GM21619 (cell line): ENCODE measurements at regions not wholly inside any gene's neighbourhood (a gene's known extent, or its start where the extent isn't known, plus 50 kb on each side); places are given as distances from the start of the nearest gene placed in this dataset.

Source experiments
- ATAC-seq: cut with Tn5 transposase; IDR thresholded peaks from one replicate; pipeline ENCODE4 v1.9.1; 2021; ENCODE audit not compliant: unreplicated experiment

DNA sequence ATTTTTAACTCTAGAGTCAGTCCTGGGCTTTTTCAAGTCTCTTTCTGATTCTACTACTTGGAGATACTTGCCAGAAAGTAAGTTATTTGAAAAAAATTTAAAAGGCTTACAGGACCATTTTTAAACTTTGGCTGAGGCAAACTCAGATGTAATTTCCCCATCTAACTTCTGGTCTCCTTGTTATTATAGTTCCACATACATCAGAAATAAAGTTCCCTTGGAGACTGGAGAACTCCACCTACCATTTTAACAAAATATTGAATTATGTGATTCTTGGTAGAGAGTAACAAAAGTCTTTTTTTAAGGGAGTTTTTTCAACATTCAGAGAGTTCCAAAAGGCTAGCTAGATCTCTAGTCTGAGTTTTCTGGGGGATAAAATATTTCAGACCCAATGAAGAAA, 56.3 kb upstream of the SNX2 start:
- no peak for ATAC-seq

DNA sequence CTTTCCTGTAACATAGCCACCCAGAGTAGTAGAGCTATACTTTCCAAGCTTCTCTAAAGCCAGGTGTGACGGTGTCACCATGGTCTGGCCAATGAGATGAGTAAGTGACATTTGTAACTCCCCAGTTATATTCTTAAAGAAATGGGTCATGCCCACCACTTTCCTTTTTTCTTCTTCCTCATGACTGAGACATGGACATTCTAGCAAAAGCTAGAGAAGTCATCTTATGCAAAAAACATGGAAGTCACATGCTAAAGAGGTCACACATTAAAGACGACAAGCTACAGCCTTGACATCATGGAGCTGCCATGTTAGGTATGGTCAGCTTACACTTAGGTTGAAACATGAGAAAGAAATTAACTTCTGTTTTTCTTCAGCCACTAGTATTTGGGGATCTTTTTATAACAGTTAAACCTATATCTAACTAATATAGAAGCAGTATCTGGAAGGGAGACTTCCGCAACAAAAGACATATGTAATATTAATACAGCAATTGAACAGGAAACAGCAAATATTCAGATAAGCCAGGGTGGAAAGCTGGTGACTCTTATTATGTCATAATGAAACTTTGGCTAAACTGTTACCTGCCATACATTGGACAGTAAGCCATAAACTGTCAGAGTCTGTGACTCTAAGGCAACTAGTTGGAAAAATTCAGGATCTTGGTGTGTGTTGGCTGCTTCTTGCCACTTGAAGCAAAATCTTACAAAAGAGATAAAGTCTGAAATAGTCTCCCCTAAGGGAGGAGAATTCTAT, 54.7 kb upstream of the SNX2 start:
- no peak for ATAC-seq

GRCh38 chr5:122721127-122721526, 53.8 kb upstream of the SNX2 start:
- ATAC-seq, result no peak

DNA sequence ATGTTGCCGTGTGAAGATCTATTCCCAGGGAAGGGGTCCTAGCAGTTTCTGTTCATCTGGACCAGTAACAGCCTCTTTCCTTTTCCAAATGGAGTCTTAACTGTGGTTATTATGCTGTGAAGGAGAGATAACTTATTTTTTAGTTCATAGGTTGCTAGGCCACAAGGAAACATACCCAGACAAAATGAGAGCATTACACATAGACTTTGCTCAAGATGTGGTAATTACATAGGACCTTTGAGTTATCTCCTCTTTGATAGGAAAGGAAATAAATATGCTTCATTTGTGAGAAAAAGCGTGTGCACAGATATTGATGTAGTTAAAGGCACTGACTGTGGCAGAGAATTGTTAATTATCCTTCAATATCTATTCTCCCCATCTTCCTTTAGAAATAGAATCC, 52.5 kb upstream of the SNX2 start:
- ATAC-seq, result no peak

DNA sequence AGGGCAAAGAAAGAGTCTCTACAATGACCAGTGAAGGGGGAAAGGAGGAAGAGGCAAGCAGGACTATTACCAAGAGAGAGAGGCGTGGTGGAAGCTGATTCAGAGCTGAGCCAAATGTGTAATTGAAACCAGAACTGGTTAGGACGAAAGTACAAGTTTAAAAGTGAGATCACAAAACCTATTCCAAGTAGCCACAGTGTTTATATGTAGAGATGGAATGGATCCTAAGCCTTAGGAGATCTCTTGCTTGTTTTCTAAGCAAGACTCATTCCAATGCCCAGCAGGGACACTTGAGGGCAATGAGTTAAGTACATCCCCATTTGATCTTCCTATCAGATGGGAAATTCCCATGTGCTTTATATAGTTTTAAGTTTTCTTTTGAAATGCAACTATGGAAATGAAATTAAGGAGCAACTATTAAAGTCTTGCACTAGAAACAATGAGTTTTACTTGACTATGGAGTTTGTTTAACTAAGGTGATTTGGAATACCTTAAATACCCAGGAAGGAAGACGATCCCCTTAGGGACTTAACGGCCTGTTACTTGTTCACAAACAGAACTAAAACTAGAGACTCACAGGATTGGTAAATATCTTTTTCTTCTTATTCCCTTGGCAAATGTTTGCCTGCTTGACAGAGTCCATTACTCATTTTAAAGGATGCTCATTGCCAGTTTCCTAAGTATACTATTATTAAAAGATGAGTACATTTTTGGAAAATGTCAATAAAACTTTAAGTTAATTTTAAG, 51.1 kb upstream of the SNX2 start:
- ATAC-seq, result peak; percentile 94
